ENCODE measurements at regions not wholly inside any gene's neighbourhood (a gene's known extent, or its start where the extent isn't known, plus 50 kb on each side); places are given as distances from the start of the nearest gene placed in this dataset.
"Not testable (repeated sequence)": the region's sequence is repeated elsewhere in the genome, so short reads cannot be mapped to it uniquely, and the experiment has no call there.

- no peak for DNase-seq (ENCODE audit: low read depth)
Observed at GRCh38 chr3:110393941-110394340, 677.7 kb upstream of the NECTIN3 start.

GRCh38 chr3:110397115-110397514 is 674.5 kb upstream of the NECTIN3 start:
- no peak for DNase-seq (ENCODE audit: low read depth)

GRCh38 chr3:110400315-110400714 is 671.3 kb upstream of the NECTIN3 start:
- DNase-seq (ENCODE audit: low read depth), result no peak

- DNase-seq (ENCODE audit: low read depth), result no peak
Observed at GRCh38 chr3:110405830-110406585, 665.6 kb upstream of the NECTIN3 start.

- DNase-seq (ENCODE audit: low read depth), result no peak
Observed at GRCh38 chr3:110413266-110413665, 658.4 kb upstream of the NECTIN3 start.

GRCh38 chr3:110413807-110414748 is 657.5 kb upstream of the NECTIN3 start:
- DNase-seq (ENCODE audit: low read depth), result no peak

GRCh38 chr3:110414855-110415254 is 656.8 kb upstream of the NECTIN3 start:
- DNase-seq (ENCODE audit: low read depth), result no peak

GRCh38 chr3:110419096-110419495 is 652.5 kb upstream of the NECTIN3 start:
- DNase-seq (ENCODE audit: low read depth), result no peak

GRCh38 chr3:110419601-110420000 is 652.0 kb upstream of the NECTIN3 start:
- DNase-seq (ENCODE audit: low read depth), result no peak

GRCh38 chr3:110420158-110420641 is 651.4 kb upstream of the NECTIN3 start:
- no peak for DNase-seq (ENCODE audit: low read depth)

- no peak for DNase-seq (ENCODE audit: low read depth)
Observed at GRCh38 chr3:110423276-110423675, 648.3 kb upstream of the NECTIN3 start.

- DNase-seq (ENCODE audit: low read depth), result no peak
Observed at GRCh38 chr3:110430146-110430545, 641.5 kb upstream of the NECTIN3 start.

GRCh38 chr3:110436209-110436608 is 635.4 kb upstream of the NECTIN3 start:
- no peak for DNase-seq (ENCODE audit: low read depth)

- not testable (repeated sequence) for DNase-seq (ENCODE audit: low read depth)
Observed at GRCh38 chr3:110440066-110440653, 631.5 kb upstream of the NECTIN3 start.

- no peak for DNase-seq (ENCODE audit: low read depth)
Observed at GRCh38 chr3:110454066-110454465, 617.5 kb upstream of the NECTIN3 start.

GRCh38 chr3:110456001-110456400 is 615.6 kb upstream of the NECTIN3 start:
- DNase-seq (ENCODE audit: low read depth), result no peak

- DNase-seq (ENCODE audit: low read depth), result no peak
Observed at GRCh38 chr3:110456438-110457138, 615.0 kb upstream of the NECTIN3 start.

- no peak for DNase-seq (ENCODE audit: low read depth)
Observed at GRCh38 chr3:110457508-110457907, 614.1 kb upstream of the NECTIN3 start.

- no peak for DNase-seq (ENCODE audit: low read depth)
Observed at GRCh38 chr3:110459021-110459420, 612.6 kb upstream of the NECTIN3 start.

- DNase-seq (ENCODE audit: low read depth), result no peak
Observed at GRCh38 chr3:110470310-110470709, 601.3 kb upstream of the NECTIN3 start.

- DNase-seq (ENCODE audit: low read depth), result no peak
Observed at GRCh38 chr3:110473405-110473804, 598.2 kb upstream of the NECTIN3 start.

- DNase-seq (ENCODE audit: low read depth), result no peak
Observed at GRCh38 chr3:110474397-110474796, 597.2 kb upstream of the NECTIN3 start.

Measured in activated T-helper 1 cell treated with Interleukin-2 at 50 U/mL for 16 hours (primary cell).